22Rv1 (cell line): ENCODE measurements at regions not wholly inside any gene's neighbourhood (a gene's known extent, or its start where the extent isn't known, plus 50 kb on each side); places are given as distances from the start of the nearest gene placed in this dataset.
"Not testable (repeated sequence)": the region's sequence is repeated elsewhere in the genome, so short reads cannot be mapped to it uniquely, and the experiment has no call there.

Experiments used
- CTCF ChIP-seq: fragments of 450-650 bp; IDR thresholded peaks from 2 replicates; pipeline ENCODE4 v1.5.1; 2017; ENCODE audit warnings: mild to moderate bottlenecking
- ZFX ChIP-seq: fragments of 450-650 bp; IDR thresholded peaks from 2 replicates; pipeline ENCODE4 v1.6.1; 2017; ENCODE audit warnings: antibody characterized with exemption, borderline replicate concordance

GRCh38 chr5:1609111-1609510 is 85.4 kb upstream of the LPCAT1 start:
- TF ChIP-seq CTCF, ZFX: not testable (repeated sequence)
